ENCODE measurements at regions not wholly inside any gene's neighbourhood (a gene's known extent, or its start where the extent isn't known, plus 50 kb on each side); places are given as distances from the start of the nearest gene placed in this dataset.
A peak's percentile ranks its signal among the peaks of the same experiment; 100 is the strongest.

- intact Hi-C loops (cut with DNase I) = no loop called here
- peak in 1 of 42 donors; percentile 3 for DNase-seq
These were observed 214.5 kb downstream of the IRS1 start for GRCh38 chr2:226585130-226585561.

GRCh38 chr2:226584518-226585055 is 215.0 kb downstream of the IRS1 start:
- intact Hi-C loops (cut with DNase I) = no loop called here
- no peak for DNase-seq

- no peak for DNase-seq
- intact Hi-C loops (cut with DNase I) = no loop called here
These were observed 215.9 kb downstream of the IRS1 start for GRCh38 chr2:226583715-226584114.

GRCh38 chr2:226581661-226582060 is 218.0 kb downstream of the IRS1 start:
- no peak for DNase-seq
- intact Hi-C loops (cut with DNase I) = no loop called here

- intact Hi-C loops (cut with DNase I) = no loop called here
- no peak for DNase-seq
These were observed 218.6 kb downstream of the IRS1 start for GRCh38 chr2:226581004-226581403.

GRCh38 chr2:226580403-226580802 is 219.2 kb downstream of the IRS1 start:
- intact Hi-C loops (cut with DNase I) = no loop called here
- DNase-seq = no peak

- intact Hi-C loops (cut with DNase I) = no loop called here
- DNase-seq = no peak
These were observed 220.1 kb downstream of the IRS1 start for GRCh38 chr2:226579519-226579918.

GRCh38 chr2:226578879-226579278 is 220.7 kb downstream of the IRS1 start:
- DNase-seq = no peak
- intact Hi-C loops (cut with DNase I) = no loop called here

- intact Hi-C loops (cut with DNase I) = no loop called here
- DNase-seq = no peak
These were observed 221.2 kb downstream of the IRS1 start for GRCh38 chr2:226578373-226578772.

- intact Hi-C loops (cut with DNase I) = no loop called here
- DNase-seq = no peak
These were observed 223.7 kb downstream of the IRS1 start for GRCh38 chr2:226575928-226576327.

GRCh38 chr2:226573158-226573557 is 226.5 kb downstream of the IRS1 start:
- intact Hi-C loops (cut with DNase I) = no loop called here
- no peak for DNase-seq

- intact Hi-C loops (cut with DNase I) = no loop called here
- DNase-seq = no peak
These were observed 235.0 kb downstream of the IRS1 start for GRCh38 chr2:226564667-226565066.

- peak in 8 of 42 donors; percentile 11 to 52 (median 19) for DNase-seq
- intact Hi-C loops (cut with DNase I) = no loop called here
These were observed 237.7 kb downstream of the IRS1 start for GRCh38 chr2:226561962-226562361.

- intact Hi-C loops (cut with DNase I) = no loop called here
- no peak for DNase-seq
These were observed 239.3 kb downstream of the IRS1 start for GRCh38 chr2:226560325-226560724.

GRCh38 chr2:226559536-226559935 is 240.1 kb downstream of the IRS1 start:
- intact Hi-C loops (cut with DNase I) = no loop called here

GRCh38 chr2:226558418-226558817 is 241.2 kb downstream of the IRS1 start:
- intact Hi-C loops (cut with DNase I) = no loop called here
- no peak for DNase-seq

More at GRCh38 chr2:226559536-226559935, 240.1 kb downstream of the IRS1 start:
- DNase-seq = no peak

GRCh38 chr2:226556050-226556449 is 243.6 kb downstream of the IRS1 start:
- intact Hi-C loops (cut with DNase I) = no loop called here
- DNase-seq = no peak

GRCh38 chr2:226554701-226555100 is 244.9 kb downstream of the IRS1 start:
- DNase-seq = no peak
- intact Hi-C loops (cut with DNase I) = no loop called here

GRCh38 chr2:226553333-226553732 is 246.3 kb downstream of the IRS1 start:
- intact Hi-C loops (cut with DNase I) = no loop called here
- DNase-seq = no peak

- intact Hi-C loops (cut with DNase I) = no loop called here
- DNase-seq = no peak
These were observed 246.9 kb downstream of the IRS1 start for GRCh38 chr2:226552571-226553285.

Measured in head of caudate nucleus (tissue), 42 donors.